VCaP (cell line): ENCODE measurements at regions not wholly inside any gene's neighbourhood (a gene's known extent, or its start where the extent isn't known, plus 50 kb on each side); places are given as distances from the start of the nearest gene placed in this dataset.

ENCODE experiments used
- H3K27ac ChIP-seq: fragments of 450-650 bp; 2 replicates; pipeline ENCODE4 v1.5.1; 2017
- CTCF ChIP-seq: fragments of 450-650 bp; conservative IDR thresholded peaks from 2 replicates; pipeline ENCODE4 v1.5.1; 2017; ENCODE audit warnings: mild to moderate bottlenecking, moderate library complexity

GRCh38 chr4:136662539-136662938 lies 869.8 kb downstream of the PCDH18 start:
- no peak for TF ChIP-seq CTCF
- no peak overlapping the region for H3K27ac ChIP-seq

GRCh38 chr4:136653640-136654406 lies 878.5 kb downstream of the PCDH18 start:
- no peak overlapping the region for H3K27ac ChIP-seq
- TF ChIP-seq CTCF: no peak

GRCh38 chr4:136651932-136652331 lies 880.4 kb downstream of the PCDH18 start:
- no peak overlapping the region for H3K27ac ChIP-seq
- no peak for TF ChIP-seq CTCF

- H3K27ac ChIP-seq: no peak overlapping the region
- TF ChIP-seq CTCF: no peak
Observed at GRCh38 chr4:136651278-136651667, 881.0 kb downstream of the PCDH18 start.

- H3K27ac ChIP-seq: no peak overlapping the region
- no peak for TF ChIP-seq CTCF
Observed at GRCh38 chr4:136650541-136651277, 881.6 kb downstream of the PCDH18 start.

GRCh38 chr4:136644279-136644678 lies 888.0 kb downstream of the PCDH18 start:
- no peak overlapping the region for H3K27ac ChIP-seq
- no peak for TF ChIP-seq CTCF

- no peak for TF ChIP-seq CTCF
Observed at GRCh38 chr4:136643416-136643815, 888.9 kb downstream of the PCDH18 start.

More at GRCh38 chr4:136643416-136643815, 888.9 kb downstream of the PCDH18 start:
- no peak overlapping the region for H3K27ac ChIP-seq
